ENCODE measurements at regions not wholly inside any gene's neighbourhood (a gene's known extent, or its start where the extent isn't known, plus 50 kb on each side); places are given as distances from the start of the nearest gene placed in this dataset.
"Not testable (repeated sequence)": the region's sequence is repeated elsewhere in the genome, so short reads cannot be mapped to it uniquely, and the experiment has no call there.

DNA sequence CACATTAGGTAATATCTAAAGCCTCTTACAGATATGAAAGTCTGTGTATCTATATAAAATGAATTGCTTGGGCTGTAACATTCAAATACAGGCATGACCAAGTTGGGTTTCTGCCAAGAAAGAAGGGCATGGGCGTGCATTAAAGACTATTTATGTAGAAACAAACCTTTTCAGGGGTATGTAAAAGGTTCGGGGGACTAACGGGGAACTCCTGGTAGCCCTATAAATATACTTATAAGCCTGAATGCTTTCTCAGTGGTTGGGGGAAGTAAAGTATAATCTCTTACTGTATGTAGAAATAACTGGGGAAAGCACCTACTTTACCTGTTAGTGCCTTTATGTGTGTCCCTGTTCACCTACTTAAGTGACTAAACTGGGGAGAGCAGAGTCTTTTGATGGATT lies 154.5 kb upstream of the TBL1XR1 start:
- DNase-seq (peak; percentile 37 to 52), FAIRE-seq (no peak)
- H3K4me1 ChIP-seq (ENCODE audit: control insufficient read depth in 3 of 3, insufficient read depth in 2 of 3, low read depth in 1 of 3, low read length in 2 of 3): peaks cover 11 to 41% (median 22%) of the 10 kb centered on the region in 3 donors
- H3K9me3 ChIP-seq (ENCODE audit: control insufficient read depth in 2 of 2, insufficient read depth in 1 of 2, low read depth in 1 of 2, low read length in 1 of 2): no peaks in the 10 kb centered on the region
- no peaks in the 10 kb centered on the region for H3K36me3 ChIP-seq (ENCODE audit: control insufficient read depth in 3 of 3, insufficient read depth in 2 of 3, low read depth in 1 of 3, low read length in 3 of 3)
- WGBS, 3 donors: 54 to 57% (median 54%) methylated on average over 3 of the region's 3 CpGs
- H3K27me3 ChIP-seq (ENCODE audit: control insufficient read depth in 3 of 3, insufficient read depth in 3 of 3, low read length in 3 of 3): no peaks in the 10 kb centered on the region
- no peak overlapping the region for H3K4me3 ChIP-seq (ENCODE audit: low read depth in 1 of 3, low read length in 3 of 3)
- peak overlapping the region; percentile 28 to 82 (median 70) for H3K27ac ChIP-seq (ENCODE audit: low read depth in 1 of 3, low read length in 2 of 3)

DNA sequence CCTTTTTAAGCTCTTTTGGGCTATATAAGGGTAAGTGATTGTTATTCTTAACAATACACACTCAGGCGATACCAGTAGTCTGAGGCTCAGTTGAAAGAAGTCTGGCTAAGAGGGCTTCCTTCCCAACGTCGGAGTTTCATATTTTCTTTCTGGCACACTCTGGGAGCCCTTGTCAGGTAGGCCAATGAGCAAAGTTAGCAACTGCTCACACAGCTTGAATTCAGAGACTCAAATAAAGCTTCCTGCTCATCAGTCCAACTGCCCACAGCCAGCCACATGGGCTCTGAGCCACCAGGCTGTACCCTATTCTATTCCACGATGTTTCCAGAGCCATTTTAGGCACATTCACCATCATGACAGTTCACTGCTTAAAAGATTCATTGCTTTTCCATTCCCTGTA lies 155.1 kb upstream of the TBL1XR1 start:
- H3K9me3 ChIP-seq (ENCODE audit: control insufficient read depth in 2 of 2, insufficient read depth in 1 of 2, low read depth in 1 of 2, low read length in 1 of 2): no peaks in the 10 kb centered on the region
- DNase-seq (no peak), FAIRE-seq (no peak)
- peaks cover 15 to 48% (median 22%) of the 10 kb centered on the region in 3 donors for H3K4me1 ChIP-seq (ENCODE audit: control insufficient read depth in 3 of 3, insufficient read depth in 2 of 3, low read depth in 1 of 3, low read length in 2 of 3)
- no peaks in the 10 kb centered on the region for H3K27me3 ChIP-seq (ENCODE audit: control insufficient read depth in 3 of 3, insufficient read depth in 3 of 3, low read length in 3 of 3)
- peak overlapping the region in 2 of 3 donors; percentile 8 to 47 for H3K27ac ChIP-seq (ENCODE audit: low read depth in 1 of 3, low read length in 2 of 3)
- 76 to 92% (median 83%) methylated on average over 4 of the region's 4 CpGs for WGBS, 3 donors
- no peak overlapping the region for H3K4me3 ChIP-seq (ENCODE audit: low read depth in 1 of 3, low read length in 3 of 3)
- no peaks in the 10 kb centered on the region for H3K36me3 ChIP-seq (ENCODE audit: control insufficient read depth in 3 of 3, insufficient read depth in 2 of 3, low read depth in 1 of 3, low read length in 3 of 3)

DNA sequence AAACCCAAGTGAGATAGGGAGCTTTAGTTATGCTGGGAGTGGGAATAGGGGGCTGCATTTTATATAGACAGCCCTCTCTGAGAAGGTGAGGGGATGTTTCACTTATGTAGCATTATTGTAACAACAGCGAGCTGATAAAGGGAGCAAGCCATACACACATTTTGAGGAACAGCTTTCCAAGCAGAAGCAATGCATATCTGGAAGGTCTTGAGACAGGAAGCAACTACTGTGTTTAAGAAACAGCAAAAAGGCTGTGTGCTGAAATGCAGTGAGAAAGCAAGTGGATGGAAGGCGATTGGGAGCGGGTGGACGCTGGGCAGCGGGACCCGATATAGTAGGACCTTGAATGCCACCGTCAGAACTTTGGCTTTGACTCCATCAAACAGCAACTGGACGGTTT lies 155.9 kb upstream of the TBL1XR1 start:
- Histone ChIP-seq H3K36me3 (ENCODE audit: control insufficient read depth in 3 of 3, insufficient read depth in 2 of 3, low read depth in 1 of 3, low read length in 3 of 3) (no peaks in the 10 kb centered on the region), H3K9me3 (ENCODE audit: control insufficient read depth in 2 of 2, insufficient read depth in 1 of 2, low read depth in 1 of 2, low read length in 1 of 2) (no peaks in the 10 kb centered on the region), H3K4me3 (ENCODE audit: low read depth in 1 of 3, low read length in 3 of 3) (no peak overlapping the region), H3K27ac (ENCODE audit: low read depth in 1 of 3, low read length in 2 of 3) (no peak overlapping the region), H3K27me3 (ENCODE audit: control insufficient read depth in 3 of 3, insufficient read depth in 3 of 3, low read length in 3 of 3) (no peaks in the 10 kb centered on the region), H3K4me1 (ENCODE audit: control insufficient read depth in 3 of 3, insufficient read depth in 2 of 3, low read depth in 1 of 3, low read length in 2 of 3) (peaks cover 21 to 54% (median 23%) of the 10 kb centered on the region in 3 donors)
- no peak for DNase-seq
- FAIRE-seq: no peak
- 88 to 96% (median 90%) methylated on average over 8 of the region's 8 CpGs for WGBS, 3 donors

DNA sequence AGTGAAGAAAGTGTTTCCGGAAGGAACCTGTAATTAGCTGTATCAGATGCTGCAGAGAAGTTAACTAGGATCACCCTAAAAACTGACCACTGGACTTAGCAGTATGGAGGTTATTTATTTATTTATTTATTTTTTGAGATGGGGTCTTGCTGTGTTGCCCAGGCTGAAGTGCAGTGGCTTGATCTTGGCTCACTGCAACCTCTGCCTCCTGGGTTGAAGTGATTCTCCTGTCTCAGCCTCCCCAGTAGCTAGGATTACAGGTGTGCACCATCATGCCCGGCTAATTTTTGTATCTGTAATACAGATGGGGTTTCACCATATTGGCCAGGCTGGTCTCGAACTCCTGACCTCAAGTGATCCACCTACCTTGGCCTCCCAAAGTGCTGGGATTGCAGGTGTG lies 156.6 kb upstream of the TBL1XR1 start:
- Histone ChIP-seq H3K4me1 (ENCODE audit: control insufficient read depth in 3 of 3, insufficient read depth in 2 of 3, low read depth in 1 of 3, low read length in 2 of 3) (peaks cover 27 to 62% (median 27%) of the 10 kb centered on the region in 3 donors), H3K27ac (ENCODE audit: low read depth in 1 of 3, low read length in 2 of 3) (peak overlapping the region; percentile 1 to 22 (median 6))
- DNase-seq; H3K27me3 ChIP-seq (ENCODE audit: control insufficient read depth in 3 of 3, insufficient read depth in 3 of 3, low read length in 3 of 3); FAIRE-seq; H3K9me3 ChIP-seq (ENCODE audit: control insufficient read depth in 2 of 2, insufficient read depth in 1 of 2, low read depth in 1 of 2, low read length in 1 of 2); H3K4me3 ChIP-seq (ENCODE audit: low read depth in 1 of 3, low read length in 3 of 3); H3K36me3 ChIP-seq (ENCODE audit: control insufficient read depth in 3 of 3, insufficient read depth in 2 of 3, low read depth in 1 of 3, low read length in 3 of 3): not testable (repeated sequence)
- 90 to 97% (median 92%) methylated on average over 3 of the region's 3 CpGs for WGBS, 3 donors

DNA sequence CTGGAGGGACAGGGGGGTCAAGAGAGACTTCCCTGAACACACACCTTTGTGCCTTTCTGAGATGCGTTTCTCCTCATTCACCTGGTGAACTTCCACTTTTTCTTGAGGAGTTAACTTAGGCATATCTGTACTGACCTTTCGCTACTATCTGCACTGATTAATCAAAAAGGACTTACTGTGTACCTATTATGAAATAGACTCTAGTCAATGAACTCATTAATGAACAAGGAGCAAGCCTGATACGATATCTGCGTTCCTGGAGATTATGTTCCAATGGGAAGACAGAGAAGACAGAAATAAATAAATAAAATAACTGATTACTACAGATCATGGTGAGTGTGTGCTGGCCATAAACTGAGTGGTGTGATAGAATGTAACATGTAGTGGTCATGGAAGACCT lies 157.2 kb upstream of the TBL1XR1 start:
- peak; percentile 40 to 92 for DNase-seq
- H3K27ac ChIP-seq (ENCODE audit: low read depth in 1 of 3, low read length in 2 of 3): peak overlapping the region; percentile 1 to 22 (median 6)
- WGBS, 3 donors: 10 to 69% (median 41%) methylated on average over 4 of the region's 4 CpGs

DNA sequence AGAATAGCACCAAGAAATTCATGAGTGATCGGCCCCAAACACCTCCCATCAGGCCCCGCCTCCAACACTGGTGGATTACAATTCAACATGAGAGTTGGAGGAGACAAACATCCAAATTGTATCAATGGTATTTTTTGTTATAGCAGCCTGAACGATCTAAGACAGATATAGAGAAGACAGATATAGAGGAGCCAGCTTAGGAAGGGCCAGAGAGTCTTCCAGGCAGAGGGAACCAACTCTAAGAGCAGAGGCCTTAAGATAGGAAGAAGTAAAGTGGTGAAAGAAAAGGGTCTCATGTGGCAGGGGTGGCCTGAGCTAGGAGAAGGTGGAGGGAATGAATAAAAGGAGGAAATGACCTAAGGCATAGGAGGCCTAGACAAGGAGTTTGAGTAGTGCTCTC lies 158.8 kb upstream of the TBL1XR1 start:
- Histone ChIP-seq H3K27ac (ENCODE audit: low read depth in 1 of 3, low read length in 2 of 3) (peak overlapping the region; percentile 70 to 98 (median 94)), H3K9me3 (ENCODE audit: control insufficient read depth in 2 of 2, insufficient read depth in 1 of 2, low read depth in 1 of 2, low read length in 1 of 2) (no peaks in the 10 kb centered on the region), H3K36me3 (ENCODE audit: control insufficient read depth in 3 of 3, insufficient read depth in 2 of 3, low read depth in 1 of 3, low read length in 3 of 3) (no peaks in the 10 kb centered on the region), H3K4me3 (ENCODE audit: low read depth in 1 of 3, low read length in 3 of 3) (no peak overlapping the region), H3K4me1 (ENCODE audit: control insufficient read depth in 3 of 3, insufficient read depth in 2 of 3, low read depth in 1 of 3, low read length in 2 of 3) (peaks cover 29 to 77% (median 34%) of the 10 kb centered on the region in 3 donors), H3K27me3 (ENCODE audit: control insufficient read depth in 3 of 3, insufficient read depth in 3 of 3, low read length in 3 of 3) (no peaks in the 10 kb centered on the region)
- DNase-seq (no peak), FAIRE-seq (no peak)
- WGBS, 3 donors: 90 to 93% (median 92%) methylated on average over 3 of the region's 3 CpGs

More for the DNA sequence above, 157.2 kb upstream of the TBL1XR1 start:
- FAIRE-seq: no peak
- Histone ChIP-seq H3K4me1 (ENCODE audit: control insufficient read depth in 3 of 3, insufficient read depth in 2 of 3, low read depth in 1 of 3, low read length in 2 of 3) (peaks cover 27 to 68% (median 31%) of the 10 kb centered on the region in 3 donors), H3K36me3 (ENCODE audit: control insufficient read depth in 3 of 3, insufficient read depth in 2 of 3, low read depth in 1 of 3, low read length in 3 of 3) (no peaks in the 10 kb centered on the region), H3K4me3 (ENCODE audit: low read depth in 1 of 3, low read length in 3 of 3) (no peak overlapping the region), H3K9me3 (ENCODE audit: control insufficient read depth in 2 of 2, insufficient read depth in 1 of 2, low read depth in 1 of 2, low read length in 1 of 2) (no peaks in the 10 kb centered on the region), H3K27me3 (ENCODE audit: control insufficient read depth in 3 of 3, insufficient read depth in 3 of 3, low read length in 3 of 3) (no peaks in the 10 kb centered on the region)

DNA sequence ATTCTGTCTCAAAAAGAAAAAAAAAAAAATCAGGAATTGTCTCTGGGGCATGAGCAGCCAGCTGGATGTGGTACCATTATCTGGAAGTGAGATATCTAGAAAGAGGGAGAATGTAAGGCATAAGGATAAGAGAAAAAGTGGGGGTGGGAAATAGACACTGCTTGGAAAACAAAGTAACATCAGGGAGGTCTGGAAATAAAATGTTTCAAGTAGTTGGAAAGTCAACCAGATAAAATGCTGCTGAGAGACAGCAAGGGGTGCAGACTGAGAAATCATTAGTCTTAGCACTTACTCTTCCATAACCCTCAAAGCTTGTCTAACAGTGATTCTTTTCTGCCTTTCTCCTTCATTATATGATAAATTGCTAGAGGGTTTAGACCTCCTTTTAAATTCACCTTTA lies 159.7 kb upstream of the TBL1XR1 start:
- H3K27me3 ChIP-seq (ENCODE audit: control insufficient read depth in 3 of 3, insufficient read depth in 3 of 3, low read length in 3 of 3): no peaks in the 10 kb centered on the region
- peaks cover 30 to 77% (median 41%) of the 10 kb centered on the region in 3 donors for H3K4me1 ChIP-seq (ENCODE audit: control insufficient read depth in 3 of 3, insufficient read depth in 2 of 3, low read depth in 1 of 3, low read length in 2 of 3)
- no peak for DNase-seq
- no peaks in the 10 kb centered on the region for H3K36me3 ChIP-seq (ENCODE audit: control insufficient read depth in 3 of 3, insufficient read depth in 2 of 3, low read depth in 1 of 3, low read length in 3 of 3)
- FAIRE-seq: no peak
- H3K4me3 ChIP-seq (ENCODE audit: low read depth in 1 of 3, low read length in 3 of 3): no peak overlapping the region
- H3K9me3 ChIP-seq (ENCODE audit: control insufficient read depth in 2 of 2, insufficient read depth in 1 of 2, low read depth in 1 of 2, low read length in 1 of 2): no peaks in the 10 kb centered on the region
- peak overlapping the region; percentile 70 to 98 (median 94) for H3K27ac ChIP-seq (ENCODE audit: low read depth in 1 of 3, low read length in 2 of 3)

DNA sequence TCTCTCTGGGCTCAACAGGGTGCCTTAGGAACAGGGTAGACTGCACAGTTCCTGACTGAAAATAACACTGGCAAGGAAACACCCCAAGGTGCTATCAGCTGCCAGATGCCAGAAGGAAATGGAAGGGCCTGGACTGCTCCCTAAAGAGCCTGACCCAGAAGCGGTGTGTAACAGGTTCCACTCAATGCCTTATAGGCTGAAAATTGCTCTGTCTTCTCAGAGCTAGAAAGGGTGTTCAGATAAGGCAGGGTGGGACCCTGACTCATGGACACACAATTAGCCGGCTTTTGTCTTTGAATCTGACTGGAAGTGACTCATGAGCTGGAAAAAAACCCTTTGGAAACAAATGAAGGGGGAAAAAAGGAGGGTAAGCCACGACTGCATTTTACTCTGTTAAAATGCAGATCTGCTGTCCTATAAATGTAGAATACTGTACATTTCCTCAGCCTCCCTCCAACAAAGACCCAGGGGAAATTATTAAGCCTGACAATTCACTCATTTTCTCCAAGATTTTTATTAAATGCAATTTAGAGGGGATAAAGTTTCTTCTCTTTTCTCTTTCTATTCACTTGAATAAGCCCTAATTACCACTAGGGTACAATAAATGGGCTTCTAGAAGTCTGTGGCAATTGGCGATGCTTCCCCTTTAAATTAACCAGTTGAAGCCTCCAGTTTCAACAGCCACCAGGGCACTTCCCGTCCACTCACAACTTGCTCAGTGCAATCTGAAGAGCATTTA lies 160.2 kb upstream of the TBL1XR1 start:
- FAIRE-seq (no peak), DNase-seq (peak; percentile 90 to 95)
- 9 to 28% (median 21%) methylated on average over 5 of the region's 5 CpGs for WGBS, 3 donors
- H3K4me1 ChIP-seq (ENCODE audit: control insufficient read depth in 3 of 3, insufficient read depth in 2 of 3, low read depth in 1 of 3, low read length in 2 of 3): peaks cover 29 to 78% (median 41%) of the 10 kb centered on the region in 3 donors
- no peaks in the 10 kb centered on the region for H3K36me3 ChIP-seq (ENCODE audit: control insufficient read depth in 3 of 3, insufficient read depth in 2 of 3, low read depth in 1 of 3, low read length in 3 of 3)
- peak overlapping the region; percentile 89 to 98 (median 94) for H3K27ac ChIP-seq (ENCODE audit: low read depth in 1 of 3, low read length in 2 of 3)
- H3K27me3 ChIP-seq (ENCODE audit: control insufficient read depth in 3 of 3, insufficient read depth in 3 of 3, low read length in 3 of 3): no peaks in the 10 kb centered on the region
- H3K9me3 ChIP-seq (ENCODE audit: control insufficient read depth in 2 of 2, insufficient read depth in 1 of 2, low read depth in 1 of 2, low read length in 1 of 2): no peaks in the 10 kb centered on the region
- H3K4me3 ChIP-seq (ENCODE audit: low read depth in 1 of 3, low read length in 3 of 3): no peak overlapping the region

Data from small intestine (tissue), 7 donors.